ENCODE measurements at regions not wholly inside any gene's neighbourhood (a gene's known extent, or its start where the extent isn't known, plus 50 kb on each side); places are given as distances from the start of the nearest gene placed in this dataset.

DNA sequence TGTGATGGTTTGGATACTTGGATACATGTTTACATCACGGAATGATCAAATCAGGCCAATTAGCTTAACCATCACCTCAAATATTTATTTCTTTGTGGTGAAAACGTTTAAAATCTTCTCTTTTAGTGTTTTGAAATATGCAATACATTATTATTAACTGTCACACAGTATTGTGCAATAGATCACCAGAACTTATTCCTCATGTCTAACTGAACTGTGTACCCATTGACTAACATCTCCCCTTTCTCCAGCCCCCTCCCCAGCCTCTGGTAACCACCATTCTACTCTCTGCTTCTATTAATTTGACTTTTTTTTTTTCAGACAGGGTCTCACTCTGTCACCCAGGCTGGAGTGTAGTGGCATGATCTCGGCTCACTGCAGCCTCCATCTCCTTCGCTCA, 471.9 kb downstream of the BCOR start:
- H3F3A ChIP-seq (ENCODE audit: insufficient read depth, low read length): no peaks in the 10 kb centered on the region
- H3K4me2 ChIP-seq (ENCODE audit: low read length): no peak overlapping the region
- H3K79me2 ChIP-seq (ENCODE audit: insufficient read depth, low read length): no peaks in the 10 kb centered on the region
- H3K27ac ChIP-seq (ENCODE audit: low read depth, low read length, poor library complexity, severe bottlenecking): no peak overlapping the region
- H3K9ac ChIP-seq (ENCODE audit: low read length): no peak overlapping the region
- H3K9me3 ChIP-seq (ENCODE audit: low read length): no peaks in the 10 kb centered on the region
- no peaks in the 10 kb centered on the region for H3K4me1 ChIP-seq (ENCODE audit: insufficient read depth, low read length, severe bottlenecking)
- no peak overlapping the region for H2AFZ ChIP-seq (ENCODE audit: low read length)
- no peak for TF ChIP-seq EZH2 (IDR thresholded peaks at IDR 0.05; ENCODE audit: borderline replicate concordance, low read length)
- TF ChIP-seq, protein P1, sequence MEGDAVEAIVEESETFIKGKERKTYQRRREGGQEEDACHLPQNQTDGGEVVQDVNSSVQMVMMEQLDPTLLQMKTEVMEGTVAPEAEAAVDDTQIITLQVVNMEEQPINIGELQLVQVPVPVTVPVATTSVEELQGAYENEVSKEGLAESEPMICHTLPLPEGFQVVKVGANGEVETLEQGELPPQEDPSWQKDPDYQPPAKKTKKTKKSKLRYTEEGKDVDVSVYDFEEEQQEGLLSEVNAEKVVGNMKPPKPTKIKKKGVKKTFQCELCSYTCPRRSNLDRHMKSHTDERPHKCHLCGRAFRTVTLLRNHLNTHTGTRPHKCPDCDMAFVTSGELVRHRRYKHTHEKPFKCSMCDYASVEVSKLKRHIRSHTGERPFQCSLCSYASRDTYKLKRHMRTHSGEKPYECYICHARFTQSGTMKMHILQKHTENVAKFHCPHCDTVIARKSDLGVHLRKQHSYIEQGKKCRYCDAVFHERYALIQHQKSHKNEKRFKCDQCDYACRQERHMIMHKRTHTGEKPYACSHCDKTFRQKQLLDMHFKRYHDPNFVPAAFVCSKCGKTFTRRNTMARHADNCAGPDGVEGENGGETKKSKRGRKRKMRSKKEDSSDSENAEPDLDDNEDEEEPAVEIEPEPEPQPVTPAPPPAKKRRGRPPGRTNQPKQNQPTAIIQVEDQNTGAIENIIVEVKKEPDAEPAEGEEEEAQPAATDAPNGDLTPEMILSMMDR (IDR thresholded peaks at IDR 0.05; ENCODE audit: low read length): no peak
- no peaks in the 10 kb centered on the region for H3K9me2 ChIP-seq (ENCODE audit: low read depth, low read length)
- no peak overlapping the region for H3K4me3 ChIP-seq (ENCODE audit: low read depth, low read length, poor library complexity, severe bottlenecking)
- H3K27me3 ChIP-seq (ENCODE audit: insufficient read depth, low read length): no peaks in the 10 kb centered on the region
- no peaks in the 10 kb centered on the region for H4K20me1 ChIP-seq (ENCODE audit: insufficient read depth, low read length)
- H3K36me3 ChIP-seq (ENCODE audit: insufficient read depth, low read length): no peaks in the 10 kb centered on the region

DNA sequence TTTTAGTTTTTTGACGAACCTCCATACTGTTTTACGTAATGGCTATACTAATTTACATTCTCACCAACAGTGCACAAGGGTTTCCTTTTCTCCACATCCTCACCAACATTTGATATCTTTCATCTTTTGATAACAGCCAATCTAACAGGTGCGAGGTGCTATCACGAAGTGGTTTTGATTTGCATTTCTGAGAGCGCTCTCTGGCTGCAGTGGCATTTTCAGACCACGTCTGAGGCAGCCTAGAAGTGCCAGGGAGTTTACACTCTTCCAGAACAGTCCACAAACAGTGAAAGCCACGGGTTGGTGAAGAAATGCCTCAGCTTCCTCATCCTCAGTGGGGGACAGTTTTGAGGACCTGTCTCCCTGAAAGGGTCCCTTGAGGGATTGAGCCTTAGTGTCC, 471.0 kb downstream of the BCOR start:
- Histone ChIP-seq H3K4me1 (ENCODE audit: insufficient read depth, low read length, severe bottlenecking) (no peaks in the 10 kb centered on the region), H3K36me3 (ENCODE audit: insufficient read depth, low read length) (no peaks in the 10 kb centered on the region), H3K4me3 (ENCODE audit: low read depth, low read length, poor library complexity, severe bottlenecking) (no peak overlapping the region), H3K27ac (ENCODE audit: low read depth, low read length, poor library complexity, severe bottlenecking) (no peak overlapping the region), H3K27me3 (ENCODE audit: insufficient read depth, low read length) (no peaks in the 10 kb centered on the region), H3K9ac (ENCODE audit: low read length) (no peak overlapping the region), H3K9me3 (ENCODE audit: low read length) (no peaks in the 10 kb centered on the region), H3K9me2 (ENCODE audit: low read depth, low read length) (no peaks in the 10 kb centered on the region), H3F3A (ENCODE audit: insufficient read depth, low read length) (no peaks in the 10 kb centered on the region), H3K4me2 (ENCODE audit: low read length) (no peak overlapping the region), H2AFZ (ENCODE audit: low read length) (no peak overlapping the region), H3K79me2 (ENCODE audit: insufficient read depth, low read length) (no peaks in the 10 kb centered on the region), H4K20me1 (ENCODE audit: insufficient read depth, low read length) (no peaks in the 10 kb centered on the region)
- no peak for TF ChIP-seq EZH2 (IDR thresholded peaks at IDR 0.05; ENCODE audit: borderline replicate concordance, low read length)
- TF ChIP-seq, protein P1 (IDR thresholded peaks at IDR 0.05; ENCODE audit: low read length): no peak

DNA sequence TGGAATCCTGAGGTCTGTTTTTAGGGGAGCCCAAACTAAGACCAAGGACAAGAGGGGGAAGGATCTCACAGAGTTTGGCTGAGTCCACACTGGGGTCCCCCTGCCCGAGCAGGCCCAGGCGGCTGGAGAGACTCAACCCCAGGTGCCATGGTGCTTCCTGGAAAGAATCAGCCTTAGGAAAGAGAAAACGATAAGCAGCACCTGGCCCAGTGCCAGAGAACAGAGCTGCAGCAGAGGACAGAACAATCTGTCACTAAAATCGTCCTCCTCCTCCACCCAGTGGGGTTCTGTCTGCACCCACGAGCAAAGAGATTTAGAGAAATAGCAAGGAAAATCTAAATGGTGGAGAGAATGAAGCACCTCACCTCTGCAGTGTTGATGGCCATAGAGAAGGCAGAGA, 470.5 kb downstream of the BCOR start:
- H3K36me3 ChIP-seq (ENCODE audit: insufficient read depth, low read length): no peaks in the 10 kb centered on the region
- H3F3A ChIP-seq (ENCODE audit: insufficient read depth, low read length): no peaks in the 10 kb centered on the region
- H3K9me2 ChIP-seq (ENCODE audit: low read depth, low read length): no peaks in the 10 kb centered on the region
- H3K9ac ChIP-seq (ENCODE audit: low read length): no peak overlapping the region
- H3K27me3 ChIP-seq (ENCODE audit: insufficient read depth, low read length): no peaks in the 10 kb centered on the region
- no peaks in the 10 kb centered on the region for H3K9me3 ChIP-seq (ENCODE audit: low read length)
- TF ChIP-seq EZH2 (IDR thresholded peaks at IDR 0.05; ENCODE audit: borderline replicate concordance, low read length): no peak
- TF ChIP-seq, protein P1 (IDR thresholded peaks at IDR 0.05; ENCODE audit: low read length): no peak
- H3K4me2 ChIP-seq (ENCODE audit: low read length): no peak overlapping the region
- H3K4me1 ChIP-seq (ENCODE audit: insufficient read depth, low read length, severe bottlenecking): no peaks in the 10 kb centered on the region
- no peaks in the 10 kb centered on the region for H3K79me2 ChIP-seq (ENCODE audit: insufficient read depth, low read length)
- H3K4me3 ChIP-seq (ENCODE audit: low read depth, low read length, poor library complexity, severe bottlenecking): no peak overlapping the region
- no peaks in the 10 kb centered on the region for H4K20me1 ChIP-seq (ENCODE audit: insufficient read depth, low read length)
- H2AFZ ChIP-seq (ENCODE audit: low read length): no peak overlapping the region
- no peak overlapping the region for H3K27ac ChIP-seq (ENCODE audit: low read depth, low read length, poor library complexity, severe bottlenecking)
